ENCODE measurements at regions not wholly inside any gene's neighbourhood (a gene's known extent, or its start where the extent isn't known, plus 50 kb on each side); places are given as distances from the start of the nearest gene placed in this dataset.

DNA sequence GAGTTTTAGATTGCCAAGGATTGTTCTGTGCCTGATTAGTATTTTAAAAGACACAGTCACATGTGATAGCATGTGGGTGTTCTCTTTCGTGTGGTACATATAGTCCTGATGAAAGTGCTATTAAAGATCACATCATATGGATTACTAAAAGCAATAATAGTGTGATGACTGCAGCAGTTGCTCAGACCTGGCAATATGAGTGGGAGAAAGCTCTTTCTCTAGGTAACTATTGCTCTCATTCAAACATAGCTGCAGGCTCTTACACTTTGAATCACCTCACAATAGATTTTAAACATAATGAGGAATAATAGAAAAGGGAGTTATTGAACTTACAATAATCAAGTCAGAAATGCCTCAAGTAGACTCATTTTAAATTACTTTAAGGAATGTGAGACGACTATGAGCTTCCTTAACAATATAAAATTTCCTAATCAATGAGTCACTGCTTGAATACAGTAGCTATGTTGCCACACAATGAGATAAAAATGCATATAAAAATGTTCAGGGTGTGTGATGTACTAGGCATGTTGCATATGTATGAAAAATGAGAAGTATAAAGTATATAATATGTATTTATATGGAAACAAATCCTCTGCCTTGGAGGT lies 452.1 kb downstream of the TMX3 start:
- no peak for TF ChIP-seq POLR2AphosphoS5 (IDR thresholded peaks at IDR 0.05; ENCODE audit: low read depth, low read length)
- TF ChIP-seq, protein P1, sequence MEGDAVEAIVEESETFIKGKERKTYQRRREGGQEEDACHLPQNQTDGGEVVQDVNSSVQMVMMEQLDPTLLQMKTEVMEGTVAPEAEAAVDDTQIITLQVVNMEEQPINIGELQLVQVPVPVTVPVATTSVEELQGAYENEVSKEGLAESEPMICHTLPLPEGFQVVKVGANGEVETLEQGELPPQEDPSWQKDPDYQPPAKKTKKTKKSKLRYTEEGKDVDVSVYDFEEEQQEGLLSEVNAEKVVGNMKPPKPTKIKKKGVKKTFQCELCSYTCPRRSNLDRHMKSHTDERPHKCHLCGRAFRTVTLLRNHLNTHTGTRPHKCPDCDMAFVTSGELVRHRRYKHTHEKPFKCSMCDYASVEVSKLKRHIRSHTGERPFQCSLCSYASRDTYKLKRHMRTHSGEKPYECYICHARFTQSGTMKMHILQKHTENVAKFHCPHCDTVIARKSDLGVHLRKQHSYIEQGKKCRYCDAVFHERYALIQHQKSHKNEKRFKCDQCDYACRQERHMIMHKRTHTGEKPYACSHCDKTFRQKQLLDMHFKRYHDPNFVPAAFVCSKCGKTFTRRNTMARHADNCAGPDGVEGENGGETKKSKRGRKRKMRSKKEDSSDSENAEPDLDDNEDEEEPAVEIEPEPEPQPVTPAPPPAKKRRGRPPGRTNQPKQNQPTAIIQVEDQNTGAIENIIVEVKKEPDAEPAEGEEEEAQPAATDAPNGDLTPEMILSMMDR (IDR thresholded peaks at IDR 0.05): no peak
- TF ChIP-seq TCF7L2 (IDR thresholded peaks at IDR 0.05; ENCODE audit: low read depth, low read length): no peak
- no peak for TF ChIP-seq SIN3A (IDR thresholded peaks at IDR 0.05; ENCODE audit: borderline replicate concordance, insufficient read depth, low read depth, low read length)
